Astrocyte (in vitro differentiated cells and primary cell): ENCODE measurements at regions not wholly inside any gene's neighbourhood (a gene's known extent, or its start where the extent isn't known, plus 50 kb on each side); places are given as distances from the start of the nearest gene placed in this dataset.

Experiments used
- DNase-seq: peaks from one replicate; pipeline ENCODE4 v3.0.0-alpha.2; 2010; ENCODE audit warnings: low read depth
- FAIRE-seq: peaks from 2 replicates; lab custom pipeline; 2011; peaks lifted over from hg19 to GRCh38; lab: Jason Lieb, UNC
- H2AFZ ChIP-seq: 2 replicates; pipeline ENCODE4 v1.6.0; 2012; ENCODE audit warnings: low read depth, low read length, inconsistent platforms
- H3K27ac ChIP-seq: 2 replicates; pipeline ENCODE4 v1.5.1; 2011; ENCODE audit warnings: low read depth, low read length, inconsistent platforms
- H3K27me3 ChIP-seq: 2 replicates; pipeline ENCODE4 v1.6.0; 2011; ENCODE audit warnings: low read length, inconsistent platforms; ENCODE audit not compliant: insufficient read depth
- H3K36me3 ChIP-seq: 2 replicates; pipeline ENCODE4 v1.5.1; 2011; ENCODE audit warnings: low read length, inconsistent platforms; ENCODE audit not compliant: insufficient read depth
- H3K4me1 ChIP-seq: 2 replicates; pipeline ENCODE4 v1.5.1; 2011; ENCODE audit warnings: low read length, inconsistent platforms; ENCODE audit not compliant: insufficient read depth
- H3K4me2 ChIP-seq: 2 replicates; pipeline ENCODE4 v1.6.0; 2012; ENCODE audit warnings: low read length, inconsistent platforms
- H3K4me3 ChIP-seq: 2 replicates; pipeline ENCODE4 v1.5.1; 2011; ENCODE audit warnings: low read depth, mild to moderate bottlenecking, low read length, inconsistent platforms; ENCODE audit not compliant: insufficient read depth
- H3K79me2 ChIP-seq: 2 replicates; pipeline ENCODE4 v1.6.0; 2012; ENCODE audit warnings: mild to moderate bottlenecking, low read length, inconsistent platforms; ENCODE audit not compliant: insufficient read depth
- H3K9ac ChIP-seq: 2 replicates; pipeline ENCODE4 v1.6.0; 2012; ENCODE audit warnings: mild to moderate bottlenecking, low read length, inconsistent platforms
- H3K9me3 ChIP-seq: 2 replicates; pipeline ENCODE4 v1.5.1; 2012; ENCODE audit warnings: low read depth, mild to moderate bottlenecking, low read length, inconsistent platforms; ENCODE audit not compliant: insufficient read depth
- H4K20me1 ChIP-seq: 2 replicates; pipeline ENCODE4 v1.6.0; 2012; ENCODE audit warnings: low read length, inconsistent platforms; ENCODE audit not compliant: insufficient read depth
- H3K27ac Mint-ChIP-seq: one replicate; pipeline ENCODE4 v1.8.0; 2021; ENCODE audit warnings: mild to moderate bottlenecking, mixed read lengths; ENCODE audit not compliant: unreplicated experiment
- H3K27me3 Mint-ChIP-seq: one replicate; pipeline ENCODE4 v1.8.0; 2021; ENCODE audit warnings: low read depth, mixed read lengths; ENCODE audit not compliant: unreplicated experiment
- H3K36me3 Mint-ChIP-seq: one replicate; pipeline ENCODE4 v1.8.0; 2021; ENCODE audit warnings: low read depth, mixed read lengths; ENCODE audit not compliant: unreplicated experiment
- H3K4me1 Mint-ChIP-seq: one replicate; pipeline ENCODE4 v1.8.0; 2021; ENCODE audit warnings: low read depth, mixed read lengths; ENCODE audit not compliant: unreplicated experiment
- H3K4me3 Mint-ChIP-seq: one replicate; pipeline ENCODE4 v1.8.0; 2021; ENCODE audit warnings: mild to moderate bottlenecking, moderate library complexity, mixed read lengths; ENCODE audit not compliant: unreplicated experiment
- H3K9me3 Mint-ChIP-seq: one replicate; pipeline ENCODE4 v1.8.0; 2021; ENCODE audit warnings: mild to moderate bottlenecking, mixed read lengths; ENCODE audit not compliant: unreplicated experiment
- EZH2 ChIP-seq: IDR thresholded peaks from 2 replicates; pipeline ENCODE4 v1.6.1; 2012; ENCODE audit warnings: mild to moderate bottlenecking, low read length, inconsistent platforms; ENCODE audit not compliant: insufficient read depth
- TF ChIP-seq, protein P1 (sequence below): IDR thresholded peaks from 2 replicates; pipeline ENCODE4 v1.5.1; 2011; ENCODE audit warnings: low read depth, mild to moderate bottlenecking, inconsistent platforms, low read length, moderate library complexity; ENCODE audit not compliant: insufficient read depth

- no peak overlapping the region for H3K4me2 ChIP-seq
- DNase-seq (no peak), FAIRE-seq (no peak)
- no peaks in the 10 kb centered on the region for H3K9me3 Mint-ChIP-seq
- no peak overlapping the region for H2AFZ ChIP-seq
- peaks cover 4% of the 10 kb centered on the region for H3K27me3 ChIP-seq
- no peak overlapping the region for H3K4me3 Mint-ChIP-seq
- no peak overlapping the region for H3K27ac Mint-ChIP-seq
- peaks cover 3% of the 10 kb centered on the region for H3K4me1 Mint-ChIP-seq
- no peaks in the 10 kb centered on the region for H3K36me3 Mint-ChIP-seq
- no peak overlapping the region for H3K27ac ChIP-seq
- no peaks in the 10 kb centered on the region for H3K9me3 ChIP-seq
- H3K9ac ChIP-seq: no peak overlapping the region
- peaks cover 5% of the 10 kb centered on the region for H3K4me1 ChIP-seq
- H4K20me1 ChIP-seq: no peaks in the 10 kb centered on the region
- no peak overlapping the region for H3K4me3 ChIP-seq
- peaks cover 11% of the 10 kb centered on the region for H3K27me3 Mint-ChIP-seq
- H3K36me3 ChIP-seq: no peaks in the 10 kb centered on the region
- TF ChIP-seq, protein P1, sequence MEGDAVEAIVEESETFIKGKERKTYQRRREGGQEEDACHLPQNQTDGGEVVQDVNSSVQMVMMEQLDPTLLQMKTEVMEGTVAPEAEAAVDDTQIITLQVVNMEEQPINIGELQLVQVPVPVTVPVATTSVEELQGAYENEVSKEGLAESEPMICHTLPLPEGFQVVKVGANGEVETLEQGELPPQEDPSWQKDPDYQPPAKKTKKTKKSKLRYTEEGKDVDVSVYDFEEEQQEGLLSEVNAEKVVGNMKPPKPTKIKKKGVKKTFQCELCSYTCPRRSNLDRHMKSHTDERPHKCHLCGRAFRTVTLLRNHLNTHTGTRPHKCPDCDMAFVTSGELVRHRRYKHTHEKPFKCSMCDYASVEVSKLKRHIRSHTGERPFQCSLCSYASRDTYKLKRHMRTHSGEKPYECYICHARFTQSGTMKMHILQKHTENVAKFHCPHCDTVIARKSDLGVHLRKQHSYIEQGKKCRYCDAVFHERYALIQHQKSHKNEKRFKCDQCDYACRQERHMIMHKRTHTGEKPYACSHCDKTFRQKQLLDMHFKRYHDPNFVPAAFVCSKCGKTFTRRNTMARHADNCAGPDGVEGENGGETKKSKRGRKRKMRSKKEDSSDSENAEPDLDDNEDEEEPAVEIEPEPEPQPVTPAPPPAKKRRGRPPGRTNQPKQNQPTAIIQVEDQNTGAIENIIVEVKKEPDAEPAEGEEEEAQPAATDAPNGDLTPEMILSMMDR: no peak
- no peak for TF ChIP-seq EZH2
- no peaks in the 10 kb centered on the region for H3K79me2 ChIP-seq
Measured at GRCh38 chr12:95411466-95411865, 62.5 kb upstream of the METAP2 start.

DNA sequence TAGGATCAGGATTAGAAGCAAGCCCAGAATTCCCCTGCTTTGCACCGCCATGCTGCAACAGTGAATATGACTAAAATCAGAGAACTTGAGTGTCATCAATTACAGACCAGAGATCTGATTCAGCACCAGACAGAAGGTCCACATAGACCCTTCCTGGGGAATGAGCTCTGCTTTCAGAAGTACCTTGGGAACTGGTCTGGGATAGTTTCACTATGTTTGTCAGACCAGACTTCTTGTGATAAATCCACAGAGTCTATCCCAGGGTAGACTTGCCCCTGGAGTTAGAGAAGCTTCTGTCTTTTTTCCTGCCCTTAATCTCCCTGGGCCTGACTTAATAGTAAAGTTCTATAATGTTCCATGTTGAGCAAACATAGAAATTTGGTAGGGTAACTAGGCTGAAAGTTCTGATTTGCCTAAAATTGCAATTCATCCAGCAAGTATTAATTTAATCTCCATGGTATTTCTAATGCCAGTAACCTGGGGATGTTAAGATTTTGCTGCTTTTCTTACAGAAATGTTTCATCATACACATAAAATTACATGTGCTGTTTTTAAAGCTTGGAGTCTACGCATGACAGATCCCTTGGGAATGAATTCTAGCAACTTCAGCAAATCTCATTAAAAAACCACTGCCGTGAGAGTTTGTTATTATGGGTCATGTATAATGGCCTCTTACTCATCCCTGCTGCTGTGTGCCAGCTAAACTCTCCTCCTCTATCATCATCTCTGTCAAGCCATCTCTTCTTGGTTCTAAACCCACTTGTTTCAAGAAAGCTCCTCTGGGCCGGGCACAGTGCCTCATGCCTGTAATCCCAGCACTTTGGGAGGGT lies 61.3 kb upstream of the METAP2 start:
- H3K9ac ChIP-seq: no peak overlapping the region
- no peaks in the 10 kb centered on the region for H3K9me3 Mint-ChIP-seq
- no peaks in the 10 kb centered on the region for H3K36me3 ChIP-seq
- peaks cover 5% of the 10 kb centered on the region for H3K4me1 ChIP-seq
- no peaks in the 10 kb centered on the region for H4K20me1 ChIP-seq
- no peak for TF ChIP-seq EZH2
- TF ChIP-seq, protein P1: no peak
- no peak overlapping the region for H2AFZ ChIP-seq
- H3K4me2 ChIP-seq: no peak overlapping the region
- H3K4me1 Mint-ChIP-seq: peaks cover 3% of the 10 kb centered on the region
- DNase-seq (peak; percentile 85), FAIRE-seq (peak; percentile 52)
- peak overlapping the region; percentile 91 for H3K27ac Mint-ChIP-seq
- H3K27me3 ChIP-seq: peaks cover 4% of the 10 kb centered on the region
- no peak overlapping the region for H3K4me3 ChIP-seq
- no peaks in the 10 kb centered on the region for H3K79me2 ChIP-seq
- no peaks in the 10 kb centered on the region for H3K9me3 ChIP-seq
- H3K27ac ChIP-seq: no peak overlapping the region
- no peaks in the 10 kb centered on the region for H3K36me3 Mint-ChIP-seq
- H3K27me3 Mint-ChIP-seq: peaks cover 11% of the 10 kb centered on the region
- no peak overlapping the region for H3K4me3 Mint-ChIP-seq

DNA sequence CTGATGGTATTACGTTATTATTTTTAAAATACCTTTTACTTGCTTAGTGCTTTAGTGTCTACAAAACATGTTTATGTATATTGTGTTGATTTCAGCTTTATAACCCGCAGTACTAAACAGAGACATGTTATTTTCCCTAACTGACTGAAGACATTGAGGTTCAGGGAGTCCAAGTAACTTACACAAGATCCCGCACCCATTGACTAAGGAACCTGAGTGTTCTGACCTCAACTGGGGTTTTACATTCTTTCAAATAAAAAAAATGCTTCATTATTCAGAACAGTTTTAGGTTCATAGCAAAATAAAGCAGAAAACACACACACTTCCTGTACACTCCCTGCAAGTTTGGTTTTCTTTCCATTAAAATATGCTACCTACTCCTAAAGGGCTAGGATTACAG lies 60.4 kb upstream of the METAP2 start:
- DNase-seq (peak; percentile 15), FAIRE-seq (no peak)
- H3K4me3 ChIP-seq: no peak overlapping the region
- H3K27me3 Mint-ChIP-seq: peaks cover 8% of the 10 kb centered on the region
- TF ChIP-seq, protein P1: no peak
- TF ChIP-seq EZH2: no peak
- no peaks in the 10 kb centered on the region for H3K36me3 Mint-ChIP-seq
- H4K20me1 ChIP-seq: no peaks in the 10 kb centered on the region
- H2AFZ ChIP-seq: no peak overlapping the region
- no peak overlapping the region for H3K27ac Mint-ChIP-seq
- no peak overlapping the region for H3K4me2 ChIP-seq
- peaks cover 5% of the 10 kb centered on the region for H3K4me1 ChIP-seq
- no peaks in the 10 kb centered on the region for H3K9me3 Mint-ChIP-seq
- no peaks in the 10 kb centered on the region for H3K36me3 ChIP-seq
- peaks cover 5% of the 10 kb centered on the region for H3K4me1 Mint-ChIP-seq
- H3K27me3 ChIP-seq: peaks cover 4% of the 10 kb centered on the region
- H3K4me3 Mint-ChIP-seq: no peak overlapping the region
- H3K9me3 ChIP-seq: no peaks in the 10 kb centered on the region
- H3K79me2 ChIP-seq: no peaks in the 10 kb centered on the region
- H3K27ac ChIP-seq: no peak overlapping the region
- no peak overlapping the region for H3K9ac ChIP-seq
